ENCODE measurements at regions not wholly inside any gene's neighbourhood (a gene's known extent, or its start where the extent isn't known, plus 50 kb on each side); places are given as distances from the start of the nearest gene placed in this dataset.

DNA sequence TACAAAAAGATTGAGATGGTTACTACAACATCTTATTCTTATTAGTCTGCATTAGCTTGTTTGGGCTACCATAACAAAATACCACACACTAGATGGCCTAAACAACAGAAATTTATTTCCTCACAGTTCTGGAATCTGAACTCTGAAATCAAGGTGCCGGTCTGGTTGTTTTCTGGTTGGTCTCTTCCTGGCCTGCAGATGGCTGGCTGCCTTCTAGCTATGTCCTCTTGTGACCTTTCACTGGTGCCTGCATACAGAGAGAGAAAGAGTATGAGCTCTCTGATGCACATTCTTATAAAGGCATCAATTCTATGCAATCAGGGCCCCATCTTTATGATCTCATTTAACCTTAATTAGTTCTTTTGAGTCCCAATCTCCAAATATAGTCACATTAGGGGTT lies 696.5 kb downstream of the TDRD15 start:
- no peak for TF ChIP-seq POLR2AphosphoS5 (IDR thresholded peaks at IDR 0.05; ENCODE audit: low read depth, low read length)
- TF ChIP-seq POLR2A (IDR thresholded peaks at IDR 0.05; ENCODE audit: low read depth, low read length) = no peak
- TF ChIP-seq TAF1 (IDR thresholded peaks at IDR 0.05; ENCODE audit: low read depth, low read length) = no peak
